ENCODE measurements at regions not wholly inside any gene's neighbourhood (a gene's known extent, or its start where the extent isn't known, plus 50 kb on each side); places are given as distances from the start of the nearest gene placed in this dataset.
"Not testable (repeated sequence)": the region's sequence is repeated elsewhere in the genome, so short reads cannot be mapped to it uniquely, and the experiment has no call there.

DNA sequence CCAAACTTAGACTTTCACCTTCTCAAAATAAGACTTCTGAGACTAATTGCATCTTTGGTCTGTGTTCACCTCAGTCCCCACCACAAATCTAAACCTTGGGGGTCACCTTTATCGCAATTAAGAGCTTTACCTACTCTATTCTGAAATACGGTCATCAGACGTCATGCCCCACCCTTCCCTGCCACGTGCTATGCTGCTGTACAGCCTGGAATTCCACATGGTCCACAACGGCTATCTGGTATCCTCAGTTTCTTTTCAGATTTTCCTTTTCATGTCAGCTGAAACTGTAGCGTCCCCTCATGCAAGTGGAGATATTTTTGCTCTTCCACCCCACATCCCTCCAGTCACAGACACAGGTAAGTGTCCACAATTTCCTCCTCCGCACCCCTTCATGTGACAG lies 511.1 kb downstream of the DIRAS2 start:
- DNase-seq (ENCODE audit: low read depth in 3 of 3): no peak

GRCh38 chr9:90132866-90133265 lies 509.8 kb downstream of the DIRAS2 start:
- no peak for DNase-seq (ENCODE audit: low read depth in 3 of 3)

DNA sequence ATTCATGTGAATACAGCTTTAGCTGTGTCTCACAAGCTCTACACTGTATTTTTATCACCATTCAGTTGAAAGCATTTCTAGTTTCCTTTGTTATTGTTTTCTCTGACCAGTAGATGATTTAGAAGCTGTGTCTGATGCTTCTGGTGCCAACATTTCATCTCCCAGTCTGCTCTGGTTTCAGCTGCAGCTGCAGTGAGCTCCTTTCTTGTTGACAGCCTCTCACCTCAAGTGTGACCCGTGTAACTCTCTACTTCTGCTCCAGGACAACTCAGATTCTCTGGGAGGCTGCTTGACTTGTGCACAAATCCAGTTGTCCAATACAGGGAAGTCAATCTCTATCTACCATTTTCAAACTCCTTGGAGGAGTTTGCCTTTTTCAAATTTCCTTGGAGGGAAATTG lies 504.8 kb downstream of the DIRAS2 start:
- DNase-seq (ENCODE audit: low read depth in 3 of 3): no peak

GRCh38 chr9:90140131-90140818 lies 502.3 kb downstream of the DIRAS2 start:
- no peak for DNase-seq (ENCODE audit: low read depth in 3 of 3)

- DNase-seq (ENCODE audit: low read depth in 3 of 3): no peak
Measured at GRCh38 chr9:90141723-90142122, 500.9 kb downstream of the DIRAS2 start.

DNA sequence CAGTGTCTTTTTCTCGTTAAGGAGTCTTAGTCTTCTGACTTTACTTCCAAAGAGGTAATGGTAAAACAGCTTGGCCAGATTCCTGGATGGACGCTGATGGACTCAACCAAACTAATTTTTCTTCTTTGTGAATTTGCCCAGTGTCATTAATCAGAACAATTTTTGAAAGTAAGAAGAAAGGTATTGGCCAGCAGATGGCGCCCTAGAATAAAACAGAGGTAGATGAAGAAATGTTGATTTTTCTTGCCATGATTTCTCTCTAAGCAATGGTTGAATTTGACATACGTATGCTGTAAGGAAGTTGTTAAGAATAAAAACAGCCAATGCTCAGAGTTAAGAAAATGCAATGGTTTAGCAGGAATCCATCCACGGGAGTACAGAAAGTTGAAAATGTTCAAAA lies 500.0 kb downstream of the DIRAS2 start:
- DNase-seq (ENCODE audit: low read depth in 3 of 3): peak; percentile 1 to 42 (median 28)

DNA sequence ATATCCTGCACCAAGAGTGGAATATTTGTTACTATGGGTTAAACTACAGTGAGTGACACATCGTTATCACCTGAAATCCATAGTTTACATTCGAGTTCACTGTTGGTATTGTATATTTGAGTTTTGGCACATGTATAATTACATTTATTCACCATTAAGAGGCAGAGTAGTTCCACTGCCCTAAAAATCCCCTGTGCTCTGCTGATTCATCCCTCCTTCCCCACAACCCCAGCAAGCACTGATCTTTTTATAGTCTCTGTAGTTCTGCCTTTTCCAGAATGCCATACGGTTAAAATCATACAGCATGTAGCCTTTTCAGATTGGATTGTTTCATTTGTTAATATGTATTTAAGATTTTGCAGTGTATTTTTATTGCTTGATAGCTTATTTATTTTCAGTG lies 495.2 kb downstream of the DIRAS2 start:
- no peak for DNase-seq (ENCODE audit: low read depth in 3 of 3)

- no peak for DNase-seq (ENCODE audit: low read depth in 3 of 3)
Measured at GRCh38 chr9:90156318-90156717, 486.3 kb downstream of the DIRAS2 start.

DNA sequence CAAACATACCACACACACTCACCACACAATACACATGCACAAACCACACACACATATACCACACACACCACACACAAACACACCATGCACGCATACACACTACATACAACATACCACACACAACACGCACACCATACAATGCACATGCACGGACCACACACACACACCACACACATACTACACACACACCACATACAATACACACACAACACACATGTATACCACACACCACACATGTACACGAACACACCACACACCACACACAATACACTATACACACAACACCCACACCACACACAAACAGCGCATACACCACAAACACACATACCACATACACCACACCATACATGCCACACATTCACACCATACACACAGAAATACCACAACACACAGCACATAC lies 480.3 kb downstream of the DIRAS2 start:
- DNase-seq (ENCODE audit: low read depth in 3 of 3): no peak

DNA sequence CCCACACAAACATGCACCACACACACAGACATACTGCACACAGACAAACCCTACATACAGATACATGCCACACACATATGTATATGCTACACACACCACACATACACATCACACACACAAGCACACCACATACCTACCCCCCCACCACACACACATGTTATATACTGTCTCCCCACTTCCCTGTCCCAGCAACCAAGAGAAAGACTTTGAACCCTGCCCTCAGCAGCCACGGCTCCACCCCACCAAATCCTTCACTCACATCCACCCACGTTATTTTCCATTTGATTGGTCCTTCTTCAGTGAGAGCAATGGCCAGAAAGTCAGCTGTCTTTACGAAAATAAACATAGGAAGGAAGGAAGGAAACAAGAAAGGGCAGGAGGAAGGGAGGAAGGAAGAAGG lies 479.8 kb downstream of the DIRAS2 start:
- no peak for DNase-seq (ENCODE audit: low read depth in 3 of 3)

DNA sequence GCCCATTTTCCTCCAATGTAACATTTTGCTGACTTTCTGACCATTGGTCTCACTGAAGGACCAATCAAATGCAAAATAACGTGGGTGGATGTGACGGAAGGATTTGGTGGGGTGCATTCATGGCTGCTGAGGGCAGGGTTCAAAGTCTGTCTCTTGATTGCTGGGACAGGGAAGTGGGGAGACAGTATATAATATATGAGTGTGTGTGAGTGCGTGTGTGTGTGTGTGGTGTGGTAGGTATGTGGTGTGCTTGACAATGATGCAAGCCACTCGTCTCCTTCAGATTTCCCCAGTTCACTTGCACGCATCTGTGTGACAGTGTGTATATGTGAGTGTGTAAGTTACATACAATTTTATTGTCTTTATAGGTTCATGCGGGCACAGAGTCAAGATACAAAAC lies 477.3 kb downstream of the DIRAS2 start:
- no peak for DNase-seq (ENCODE audit: low read depth in 3 of 3)

- DNase-seq (ENCODE audit: low read depth in 3 of 3): not testable (repeated sequence)
Measured at GRCh38 chr9:90166374-90166773, 476.2 kb downstream of the DIRAS2 start.

DNA sequence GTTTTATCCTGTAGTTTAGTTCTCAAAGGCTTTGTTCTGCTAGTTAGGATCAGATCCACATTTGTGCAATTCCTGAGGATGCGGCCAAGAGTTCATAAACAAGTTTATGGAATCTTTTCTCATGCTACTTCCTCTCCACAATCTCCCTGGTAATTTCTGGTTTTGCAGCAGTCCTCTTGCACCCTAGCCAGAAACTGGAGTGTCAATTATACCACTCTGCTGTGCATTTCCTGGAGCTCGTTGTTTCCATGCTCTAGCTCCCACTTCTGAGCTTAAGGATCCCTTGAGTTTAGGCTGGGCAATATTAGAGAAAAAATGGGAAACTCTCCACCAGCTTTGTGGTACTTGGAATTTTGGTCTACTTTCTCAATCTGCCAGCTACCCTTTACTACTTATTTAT lies 474.7 kb downstream of the DIRAS2 start:
- no peak for DNase-seq (ENCODE audit: low read depth in 3 of 3)

GRCh38 chr9:90169490-90169889 lies 473.1 kb downstream of the DIRAS2 start:
- no peak for DNase-seq (ENCODE audit: low read depth in 3 of 3)

DNA sequence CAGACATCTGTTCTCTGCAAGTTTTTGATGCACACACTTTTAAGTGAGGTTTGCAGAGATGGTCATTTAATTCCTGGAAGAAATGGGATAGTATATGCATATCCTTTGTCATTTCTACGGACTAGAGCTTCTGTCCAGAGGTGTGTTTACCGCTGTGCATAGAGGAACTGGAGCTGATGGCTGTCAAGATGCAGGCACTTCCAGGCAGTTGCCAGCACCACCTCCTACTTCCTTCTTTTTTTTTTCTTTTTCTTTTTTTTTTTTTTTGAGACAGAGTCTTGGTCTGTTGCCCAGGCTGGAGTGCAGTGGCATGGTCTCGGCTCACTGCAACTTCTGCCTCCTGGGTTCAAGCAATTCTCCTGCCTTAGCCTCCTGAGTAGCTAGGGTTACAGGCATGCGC lies 468.7 kb downstream of the DIRAS2 start:
- not testable (repeated sequence) for DNase-seq (ENCODE audit: low read depth in 3 of 3)

DNA sequence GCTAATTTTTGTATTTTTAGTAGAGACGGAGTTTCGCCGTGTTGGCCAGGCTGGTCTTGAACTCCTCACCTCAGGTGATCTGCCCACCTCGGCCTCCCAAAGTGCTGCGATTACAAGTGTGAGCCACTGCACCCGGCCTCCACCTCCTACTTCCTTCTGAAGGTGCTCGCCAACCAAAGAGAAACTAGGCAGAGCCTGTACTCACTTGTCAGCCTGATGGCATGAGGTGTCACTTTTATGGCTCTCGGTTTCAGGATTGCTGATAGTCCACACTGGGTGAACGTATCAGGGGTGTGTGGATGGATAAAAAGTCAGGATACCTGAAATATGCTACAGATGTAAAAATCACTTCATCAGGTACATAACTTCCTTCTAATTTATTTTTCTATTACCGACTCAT lies 468.3 kb downstream of the DIRAS2 start:
- DNase-seq (ENCODE audit: low read depth in 3 of 3): not testable (repeated sequence)

DNA sequence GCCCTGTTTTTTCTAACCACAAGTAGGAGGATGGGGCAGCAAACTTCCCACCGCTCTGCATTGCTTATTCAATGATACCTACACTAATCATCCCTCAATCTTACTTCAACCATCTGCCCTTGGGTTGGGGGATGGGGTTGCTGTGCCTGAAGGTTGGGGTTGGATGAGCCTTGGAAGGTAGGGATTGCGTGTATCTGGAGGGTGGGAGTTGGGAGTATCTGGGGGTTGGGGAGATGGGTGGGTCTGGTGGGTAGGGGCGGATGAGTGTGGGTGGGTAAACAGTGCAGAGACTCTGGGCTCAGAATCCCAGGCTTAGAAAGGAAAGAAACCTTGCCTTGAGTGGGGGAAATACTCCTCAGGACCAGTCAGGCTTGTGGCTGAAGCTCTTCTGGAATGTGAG lies 467.4 kb downstream of the DIRAS2 start:
- DNase-seq (ENCODE audit: low read depth in 3 of 3): no peak

GRCh38 chr9:90175865-90176264 lies 466.8 kb downstream of the DIRAS2 start:
- DNase-seq (ENCODE audit: low read depth in 3 of 3): no peak

GRCh38 chr9:90176901-90177300 lies 465.7 kb downstream of the DIRAS2 start:
- no peak for DNase-seq (ENCODE audit: low read depth in 3 of 3)

DNA sequence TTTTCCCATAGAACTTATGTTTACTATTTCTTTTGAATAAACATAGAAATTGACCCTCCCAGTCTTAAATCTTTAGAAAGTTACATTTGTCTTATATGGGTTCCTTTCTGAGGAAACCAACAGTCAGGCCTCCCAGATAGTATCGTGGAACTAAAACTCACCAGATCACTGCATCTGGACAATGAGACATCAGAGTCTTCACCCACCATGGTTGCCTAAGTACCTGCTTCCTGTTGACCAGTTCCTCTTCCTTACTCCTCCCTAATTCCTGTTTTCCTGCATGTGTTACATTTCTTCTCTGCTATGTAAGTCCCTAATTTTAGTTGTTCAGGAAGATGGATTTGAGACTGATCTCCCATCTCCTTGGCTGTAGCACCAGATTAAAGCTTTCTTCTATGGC lies 462.2 kb downstream of the DIRAS2 start:
- DNase-seq (ENCODE audit: low read depth in 3 of 3): no peak

GRCh38 chr9:90188656-90189055 lies 454.0 kb downstream of the DIRAS2 start:
- DNase-seq (ENCODE audit: low read depth in 3 of 3): no peak

- DNase-seq (ENCODE audit: low read depth in 3 of 3): no peak
Measured at GRCh38 chr9:90189306-90189705, 453.3 kb downstream of the DIRAS2 start.

DNA sequence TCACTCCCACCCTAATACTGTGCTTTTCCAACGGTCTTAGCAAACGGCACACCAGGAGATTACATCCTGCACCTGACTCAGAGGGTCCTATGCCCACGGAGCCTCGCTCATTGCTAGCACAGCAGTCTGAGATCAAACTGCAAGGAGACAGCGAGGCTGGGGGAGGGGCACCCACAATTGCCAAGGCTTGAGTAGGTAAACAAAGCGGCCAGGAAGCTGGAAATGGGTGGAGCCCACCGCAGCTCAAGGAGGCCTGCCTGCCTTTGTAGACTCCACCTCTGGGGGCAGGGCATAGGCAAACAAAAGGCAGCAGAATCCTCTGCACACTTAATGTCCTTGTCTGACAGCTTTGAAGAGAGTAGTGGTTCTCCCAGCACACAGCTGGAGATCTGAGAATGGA lies 450.2 kb downstream of the DIRAS2 start:
- DNase-seq (ENCODE audit: low read depth in 3 of 3): peak in 2 of 3 donors; percentile 2 to 11

DNA sequence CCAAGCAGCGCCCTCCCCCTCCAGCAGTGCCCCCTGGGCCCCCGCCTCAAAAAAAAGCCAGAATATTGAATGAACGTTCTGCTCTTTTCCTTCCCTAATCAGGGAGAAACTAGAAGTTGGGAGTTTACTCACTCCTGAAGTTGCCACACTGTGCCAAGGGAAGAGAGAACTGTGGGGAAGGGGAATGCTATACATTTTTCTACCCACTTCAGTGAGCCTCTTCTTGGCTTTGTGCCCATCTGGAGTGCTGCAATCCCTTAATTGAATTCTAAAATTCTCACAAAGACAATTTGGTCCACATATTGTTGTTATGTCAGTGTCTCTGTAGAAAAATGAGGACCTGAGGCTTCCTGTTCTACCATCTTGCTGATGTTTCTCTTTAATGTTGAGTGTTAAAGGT lies 443.7 kb downstream of the DIRAS2 start:
- DNase-seq (ENCODE audit: low read depth in 3 of 3): no peak
